ENCODE measurements at regions not wholly inside any gene's neighbourhood (a gene's known extent, or its start where the extent isn't known, plus 50 kb on each side); places are given as distances from the start of the nearest gene placed in this dataset.

- H3K79me2 ChIP-seq (ENCODE audit: control insufficient read depth, insufficient read depth, low read length), result no peaks in the 10 kb centered on the region
- H3K36me3 ChIP-seq (ENCODE audit: control insufficient read depth in 2 of 2, insufficient read depth in 2 of 2, low read length in 1 of 2), result no peaks in the 10 kb centered on the region
- WGBS (ENCODE audit: insufficient coverage, insufficient replicate concordance, low lambda C conversion rate, missing lambda C conversion rate), result 37% methylated on average over 9 of the region's 9 CpGs
- in situ Hi-C loops (cut with MboI) (no loop called here), intact Hi-C loops (cut with micrococcal nuclease; ENCODE audit: unreplicated experiment) (no loop called here)
- H3K4me1 ChIP-seq (ENCODE audit: control insufficient read depth, insufficient read depth, low read length), result no peaks in the 10 kb centered on the region
- no TSS peak for BruUV-seq (replicated peaks)
- no peak overlapping the region for H3K4me3 ChIP-seq
- ChIA-PET SMC1A (ENCODE audit: uncharacterized antibody, unreplicated experiment) (no interaction called here), POLR2A (no interaction called here), CTCF (no interaction called here), RAD21 (ENCODE audit: unreplicated experiment) (no interaction called here)
- no peak overlapping the region for H2AFZ ChIP-seq (ENCODE audit: control insufficient read depth, low read depth, low read length)
- no peaks in the 10 kb centered on the region for H4K20me1 ChIP-seq (ENCODE audit: control insufficient read depth, insufficient read depth)
- no peak overlapping the region for H3K9ac ChIP-seq (ENCODE audit: control insufficient read depth, insufficient read depth, low read length)
- H3K4me2 ChIP-seq (ENCODE audit: control insufficient read depth, insufficient read depth), result no peak overlapping the region
- no peak for ATAC-seq
- peaks cover 5% of the 10 kb centered on the region in 2 experiments for H3K27me3 ChIP-seq (replicated peaks in 1 of 2; ENCODE audit: control insufficient read depth in 2 of 2, insufficient read depth in 2 of 2, low read length in 1 of 2)
- DNase-seq (ENCODE audit: low read depth, low spot score), result no peak
- TF ChIP-seq EP300 (IDR thresholded peaks at IDR 0.05; ENCODE audit: borderline replicate concordance in 1 of 2, control insufficient read depth in 1 of 2, low read depth in 2 of 2, low read length in 2 of 2) (no peak), EGR1 (IDR thresholded peaks at IDR 0.05; ENCODE audit: borderline replicate concordance in 1 of 2, low read depth in 2 of 2, low read length in 2 of 2) (no peak), RFX5 (IDR thresholded peaks at IDR 0.05; ENCODE audit: low read depth, low read length) (no peak), SUPT20H (IDR thresholded peaks at IDR 0.05; ENCODE audit: borderline replicate concordance, control insufficient read depth, low read depth, low read length) (no peak), SMAD5 (IDR thresholded peaks at IDR 0.05; ENCODE audit: low read depth) (no peak), ESRRA (IDR thresholded peaks at IDR 0.05; ENCODE audit: low read length) (no peak), GABPA (IDR thresholded peaks at IDR 0.05; ENCODE audit: low read depth) (no peak), USF2 (IDR thresholded peaks at IDR 0.05; ENCODE audit: borderline replicate concordance, low read depth, low read length) (no peak), NKRF (conservative IDR thresholded peaks at IDR 0.05) (no peak), CEBPB (IDR thresholded peaks at IDR 0.05; ENCODE audit: borderline replicate concordance in 1 of 2, low read depth in 2 of 2, low read length in 2 of 2) (no peak), MTA3 (IDR thresholded peaks at IDR 0.05; ENCODE audit: borderline replicate concordance, low read length) (no peak), YBX1 (IDR thresholded peaks at IDR 0.05) (no peak), HDGF (IDR thresholded peaks at IDR 0.05) (no peak), SIN3A (IDR thresholded peaks at IDR 0.05; ENCODE audit: low read depth, low read length) (no peak), NFIC (IDR thresholded peaks at IDR 0.05; ENCODE audit: low read depth, low read length) (no peak), ASH2L (IDR thresholded peaks at IDR 0.05; ENCODE audit: borderline replicate concordance, low read depth) (no peak), ZNF207 (IDR thresholded peaks at IDR 0.05; ENCODE audit: borderline replicate concordance) (no peak), ATF7 (IDR thresholded peaks at IDR 0.05; ENCODE audit: low read depth) (no peak)
- FAIRE-seq, result no peak
- no peaks in the 10 kb centered on the region for H3K9me3 ChIP-seq (replicated peaks; ENCODE audit: control insufficient read depth, insufficient read depth, low read length)
- H3K27ac ChIP-seq (ENCODE audit: control insufficient read depth, insufficient read depth), result no peak overlapping the region
Measured at GRCh38 chr2:217657252-217657651, 345.5 kb downstream of the TNS1 start.

Measured in GM12878 (cell line).